H1 (cell line): ENCODE measurements at regions not wholly inside any gene's neighbourhood (a gene's known extent, or its start where the extent isn't known, plus 50 kb on each side); places are given as distances from the start of the nearest gene placed in this dataset.

Source experiments
- CTCF ChIA-PET: fragments of 300-600 bp; sonication (Branson Sonifier 250); formaldehyde crosslinking; loops from one replicate; lab custom pipeline; 2021; ENCODE audit not compliant: partially characterized antibody; lab: Charles Lee
- POLR2A ChIA-PET: fragments of 300-600 bp; sonication (Branson Sonifier 250); formaldehyde crosslinking; loops from one replicate; lab custom pipeline; 2021; ENCODE audit warnings: inconsistent platforms; ENCODE audit not compliant: partially characterized antibody; lab: Charles Lee
- DNase-seq, 2 experiments: peaks; one replicate each; pipeline versions ENCODE4 v3.0.0 to v3.0.0-alpha.2; 2010 to 2022; ENCODE audit warnings: low spot score in 2 of 2, low read depth in 1 of 2, mixed read lengths in 1 of 2
- FAIRE-seq: peaks from 2 replicates; lab custom pipeline; 2011; peaks lifted over from hg19 to GRCh38; lab: Jason Lieb, UNC
- H2AFZ ChIP-seq: 2 replicates; pipeline ENCODE4 v1.8.1; 2012; ENCODE audit warnings: low read length, inconsistent platforms
- H2AK5ac ChIP-seq: 2 replicates; pipeline ENCODE4 v1.6.1; 2013; ENCODE audit warnings: low read depth, low read length
- H2BK120ac ChIP-seq: replicated peaks from 2 replicates; pipeline ENCODE3; 2013; ENCODE audit warnings: low read depth, low read length, inconsistent platforms
- H2BK12ac ChIP-seq: 2 replicates; pipeline ENCODE4 v1.6.1; 2013; ENCODE audit warnings: low read depth, low read length
- H2BK15ac ChIP-seq: 2 replicates; pipeline ENCODE4 v1.6.1; 2013; ENCODE audit warnings: low read length
- H2BK20ac ChIP-seq: 2 replicates; pipeline ENCODE4 v1.6.1; 2013; ENCODE audit warnings: low read length
- H2BK5ac ChIP-seq: 2 replicates; pipeline ENCODE4 v1.6.1; 2013; ENCODE audit warnings: low read depth, low read length
- H3K14ac ChIP-seq: 2 replicates; pipeline ENCODE4 v1.6.1; 2013; ENCODE audit warnings: inconsistent platforms; ENCODE audit not compliant: insufficient read length
- H3K18ac ChIP-seq: 2 replicates; pipeline ENCODE4 v1.6.1; 2013; ENCODE audit warnings: low read length; ENCODE audit errors: extremely low read depth
- H3K23ac ChIP-seq: 2 replicates; pipeline ENCODE4 v1.6.1; 2013; ENCODE audit warnings: inconsistent platforms; ENCODE audit not compliant: insufficient read length
- H3K23me2 ChIP-seq: 2 replicates; pipeline ENCODE4 v1.6.1; 2013; ENCODE audit warnings: low read depth, low read length
- H3K27ac ChIP-seq: 2 replicates; pipeline ENCODE4 v1.6.1; 2011; ENCODE audit warnings: low read depth, low read length, inconsistent platforms
- H3K27me3 ChIP-seq, 4 experiments: replicated peaks in 1 of 4; 1 replicate in 1 of 4; 2 replicates in 3 of 4; pipeline versions ENCODE4 v1.6.1 to v1.8.1; 2011 to 2013; ENCODE audit warnings: low read length in 3 of 4, mild to moderate bottlenecking in 3 of 4, inconsistent platforms in 2 of 4, mixed read lengths in 2 of 4, moderate library complexity in 1 of 4; ENCODE audit not compliant: control insufficient read depth in 3 of 4, insufficient read depth in 3 of 4; ENCODE audit errors: extremely low read depth in 1 of 4
- H3K36me3 ChIP-seq, 4 experiments: 2 replicates each; pipeline versions ENCODE4 v1.6.1 to v1.8.1; 2011 to 2013; ENCODE audit warnings: mild to moderate bottlenecking in 4 of 4, low read length in 3 of 4, moderate library complexity in 2 of 4, control low read depth in 1 of 4, inconsistent platforms in 1 of 4; ENCODE audit not compliant: insufficient read depth in 4 of 4, control insufficient read depth in 2 of 4
- H3K4ac ChIP-seq: replicated peaks from 2 replicates; pipeline ENCODE3; 2013; ENCODE audit warnings: low read length, low read depth, mixed read lengths, inconsistent platforms; ENCODE audit not compliant: insufficient read length
- H3K4me1 ChIP-seq, 4 experiments: replicated peaks in 1 of 4; 1 replicate in 1 of 4; 2 replicates in 3 of 4; pipeline versions ENCODE4 v1.6.1 to v1.8.1; 2011 to 2013; ENCODE audit warnings: low read length in 3 of 4, inconsistent platforms in 2 of 4, mixed read lengths in 1 of 4; ENCODE audit not compliant: insufficient read depth in 4 of 4, control insufficient read depth in 3 of 4
- H3K4me2 ChIP-seq, 2 experiments: 2 replicates each; pipeline versions ENCODE4 v1.6.1 to v1.8.1; 2011 to 2013; ENCODE audit warnings: low read depth in 2 of 2, low read length in 2 of 2, control low read depth in 1 of 2, inconsistent platforms in 1 of 2, mild to moderate bottlenecking in 1 of 2; ENCODE audit not compliant: insufficient read depth in 1 of 2
- H3K4me3 ChIP-seq, 4 experiments: fragments of 200-600, 300-600 bp in 1 of 4; sonication (generic), shearing (Covaris generic), sonication (Bioruptor Twin) in 1 of 4; 2 replicates each; pipeline versions ENCODE4 v1.5.1 to v1.8.1; 2011 to 2016; ENCODE audit warnings: low read length in 4 of 4, low read depth in 3 of 4, control low read depth in 2 of 4, inconsistent platforms in 2 of 4, mild to moderate bottlenecking in 2 of 4, mixed read lengths in 1 of 4, moderate library complexity in 1 of 4; ENCODE audit not compliant: insufficient read depth in 2 of 4; ENCODE audit errors: extremely low read depth in 1 of 4
- H3K56ac ChIP-seq: replicated peaks from 2 replicates; pipeline ENCODE3; 2013; ENCODE audit warnings: low read depth, mild to moderate bottlenecking, mixed read lengths, low read length, inconsistent platforms; ENCODE audit not compliant: insufficient read length
- H3K79me1 ChIP-seq: 2 replicates; pipeline ENCODE4 v1.6.1; 2013; ENCODE audit warnings: low read depth, low read length, control low read depth
- H3K79me2 ChIP-seq, 2 experiments: 2 replicates each; pipeline versions ENCODE4 v1.6.1 to v1.8.1; 2012 to 2013; ENCODE audit warnings: low read length in 2 of 2, mild to moderate bottlenecking in 2 of 2, inconsistent platforms in 1 of 2; ENCODE audit not compliant: insufficient read depth in 2 of 2, control insufficient read depth in 1 of 2
- H3K9ac ChIP-seq, 4 experiments: replicated peaks in 1 of 4; 1 replicate in 1 of 4; 2 replicates in 3 of 4; pipeline versions ENCODE4 v1.6.1 to v1.8.1; 2011 to 2013; ENCODE audit warnings: low read depth in 3 of 4, low read length in 3 of 4, control low read depth in 2 of 4, mild to moderate bottlenecking in 2 of 4, moderate library complexity in 2 of 4, inconsistent platforms in 1 of 4; ENCODE audit errors: extremely low read depth in 1 of 4
- H3K9me3 ChIP-seq, 2 experiments: 2 replicates each; pipeline versions ENCODE4 v1.6.1 to v1.8.1; 2012 to 2013; ENCODE audit warnings: mild to moderate bottlenecking in 2 of 2, moderate library complexity in 2 of 2, control low read depth in 1 of 2, inconsistent platforms in 1 of 2, low read depth in 1 of 2, low read length in 1 of 2, mixed read lengths in 1 of 2; ENCODE audit not compliant: insufficient read depth in 2 of 2
- H4K20me1 ChIP-seq, 2 experiments: replicated peaks in 1 of 2; 2 replicates each; pipeline versions ENCODE3 to v1.8.1; 2011 to 2013; ENCODE audit warnings: inconsistent platforms in 2 of 2, low read length in 2 of 2, mild to moderate bottlenecking in 1 of 2; ENCODE audit not compliant: insufficient read depth in 2 of 2, control insufficient read depth in 1 of 2
- H4K5ac ChIP-seq: 2 replicates; pipeline ENCODE4 v1.6.1; 2013; ENCODE audit warnings: low read length, low read depth, mixed read lengths, inconsistent platforms; ENCODE audit not compliant: insufficient read length
- H4K8ac ChIP-seq: 2 replicates; pipeline ENCODE4 v1.8.0; 2013; ENCODE audit warnings: mild to moderate bottlenecking, moderate library complexity, low read length, inconsistent platforms; ENCODE audit not compliant: insufficient read depth; ENCODE audit errors: extremely low read depth
- H4K91ac ChIP-seq: replicated peaks from 2 replicates; pipeline ENCODE3; 2013; ENCODE audit warnings: low read length, mixed read lengths, inconsistent platforms; ENCODE audit not compliant: insufficient read length
- E2F6 ChIP-seq: IDR thresholded peaks from 2 replicates; pipeline ENCODE4 v1.6.1; 2012; ENCODE audit warnings: inconsistent platforms
- RFX5 ChIP-seq: IDR thresholded peaks from 2 replicates; pipeline ENCODE4 v1.6.1; 2011; ENCODE audit warnings: low read depth, low read length, improper control_type of control experiment, borderline replicate concordance
- WGBS, 2 experiments: shearing (Covaris generic) in 1 of 2; methylation state at CpG; one replicate each; pipeline versions ENCODE4 v1.1.6 to v1.1.7; 2013 to 2015; ENCODE audit warnings: low lambda C conversion rate in 2 of 2, mixed read lengths in 2 of 2, inconsistent platforms in 1 of 2, low coverage in 1 of 2, missing lambda C conversion rate in 1 of 2; ENCODE audit not compliant: insufficient replicate concordance in 2 of 2, insufficient coverage in 1 of 2, insufficient read length in 1 of 2; ENCODE audit errors: extremely low coverage in 1 of 2, missing lambda C conversion rate in 1 of 2; 5-methylcytosine and 5-hydroxymethylcytosine counted together

- ChIA-PET POLR2A (interaction anchor here (0.6 kb wide), 1 partner anchor 157 kb away, joined by 3 read pairs; no protein-coding TSS in a partner anchor), CTCF (interaction anchor here (0.6 kb wide), 1 partner anchor 776 kb away, joined by 3 read pairs; no protein-coding TSS in a partner anchor)
- H3K27me3 ChIP-seq, result no peaks in the 10 kb centered on the region
- H3K4me1 ChIP-seq, result no peaks in the 10 kb centered on the region
- no peak overlapping the region for H2BK120ac ChIP-seq
- H3K23me2 ChIP-seq, result no peaks in the 10 kb centered on the region
- H4K91ac ChIP-seq, result no peak overlapping the region
- no peak overlapping the region for H2AK5ac ChIP-seq
- H3K4me2 ChIP-seq, result no peak overlapping the region
- H3K79me1 ChIP-seq, result no peaks in the 10 kb centered on the region
- DNase-seq (no peak), FAIRE-seq (no peak)
- WGBS, 2 experiments, result 95% methylated on average over 5 of the region's 5 CpGs; no CpG with 5 or more reads in 1 of the 2 experiments
- no peak overlapping the region for H2BK15ac ChIP-seq
- no peak overlapping the region for H4K5ac ChIP-seq
- no peak overlapping the region for H3K18ac ChIP-seq
- H3K79me2 ChIP-seq, result no peaks in the 10 kb centered on the region
- H3K4ac ChIP-seq, result no peak overlapping the region
- no peak overlapping the region for H2AFZ ChIP-seq
- no peak overlapping the region for H3K56ac ChIP-seq
- no peak overlapping the region for H3K27ac ChIP-seq
- no peak overlapping the region for H2BK20ac ChIP-seq
- no peak overlapping the region for H4K8ac ChIP-seq
- H3K9ac ChIP-seq, result no peak overlapping the region
- no peak overlapping the region for H2BK12ac ChIP-seq
- no peak overlapping the region for H3K4me3 ChIP-seq
- H4K20me1 ChIP-seq, result peaks cover 0 to 3% of the 10 kb centered on the region in 2 experiments
- H3K9me3 ChIP-seq, result no peaks in the 10 kb centered on the region
- no peak overlapping the region for H3K23ac ChIP-seq
- no peaks in the 10 kb centered on the region for H3K36me3 ChIP-seq
- H2BK5ac ChIP-seq, result no peak overlapping the region
- H3K14ac ChIP-seq, result no peak overlapping the region
- TF ChIP-seq RFX5 (no peak), E2F6 (no peak)
Measured at GRCh38 chr22:49211176-49211575, 616.5 kb downstream of the BRD1 start.
